ENCODE measurements at regions not wholly inside any gene's neighbourhood (a gene's known extent, or its start where the extent isn't known, plus 50 kb on each side); places are given as distances from the start of the nearest gene placed in this dataset.
"Not testable (repeated sequence)": the region's sequence is repeated elsewhere in the genome, so short reads cannot be mapped to it uniquely, and the experiment has no call there.

DNA sequence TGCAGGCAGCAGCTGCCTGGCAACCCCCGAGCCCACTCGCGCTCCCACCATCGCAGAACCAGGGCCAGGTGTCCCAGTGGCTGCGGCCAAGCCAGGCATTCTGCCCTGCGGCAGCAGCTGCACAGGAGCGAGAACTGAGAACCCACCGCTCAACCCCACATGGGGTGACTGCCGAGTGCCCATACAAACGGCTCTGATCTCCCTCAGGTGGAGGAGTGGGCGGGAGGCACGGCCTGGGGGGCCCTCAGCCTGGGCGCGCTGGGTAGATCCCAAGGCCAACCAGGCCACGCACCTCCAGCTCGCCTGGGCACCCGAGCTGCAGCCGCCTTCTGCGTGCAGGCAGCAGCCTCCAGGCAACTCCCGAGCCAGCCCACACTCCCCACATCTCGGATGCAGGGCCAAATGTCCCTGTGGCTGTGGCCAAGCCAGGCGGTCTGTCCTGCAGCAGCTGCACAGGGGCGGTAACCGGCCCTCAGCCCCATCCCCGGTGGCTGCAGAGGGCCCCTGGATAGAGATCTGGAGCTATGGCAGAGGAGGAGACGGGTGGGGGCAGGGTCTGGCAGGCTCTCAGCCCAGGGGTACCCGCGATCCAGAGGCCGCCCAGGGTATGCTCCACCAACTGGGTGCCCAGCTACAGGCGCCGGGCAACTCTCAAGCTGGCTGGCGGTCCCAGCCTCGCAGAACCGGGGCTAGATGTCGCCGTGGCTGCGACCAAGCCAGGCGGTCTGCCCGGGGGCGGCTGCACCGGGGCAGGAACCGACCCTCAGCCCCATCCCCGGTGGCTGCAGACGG, 1579.6 kb downstream of the TSPY10 start:
- ATAC-seq (ENCODE audit: poor library complexity); intact Hi-C loops (cut with DNase I); DNase-seq: not testable (repeated sequence)

DNA sequence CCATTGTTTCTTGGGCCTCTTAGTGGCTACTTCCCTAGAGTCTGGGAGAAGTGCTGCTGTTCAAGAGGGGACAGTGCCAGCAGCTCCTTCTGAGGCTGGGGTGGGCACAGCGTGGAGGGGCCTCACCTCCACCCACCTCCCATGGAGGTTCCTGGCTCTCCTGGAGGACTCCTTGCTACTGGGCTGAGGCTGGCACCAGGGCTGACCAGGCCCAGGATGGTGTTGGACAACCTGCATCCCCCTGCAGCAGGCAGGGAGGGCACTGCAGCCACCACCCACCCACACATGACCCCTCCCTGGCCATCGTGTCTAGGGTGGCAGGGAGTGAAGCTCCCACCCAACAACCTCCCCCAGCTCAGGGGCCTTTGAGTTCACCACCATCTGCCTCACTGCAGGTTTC, 1549.3 kb upstream of the USP9Y start:
- DNase-seq; intact Hi-C loops (cut with DNase I); ATAC-seq (ENCODE audit: poor library complexity): not testable (repeated sequence)

DNA sequence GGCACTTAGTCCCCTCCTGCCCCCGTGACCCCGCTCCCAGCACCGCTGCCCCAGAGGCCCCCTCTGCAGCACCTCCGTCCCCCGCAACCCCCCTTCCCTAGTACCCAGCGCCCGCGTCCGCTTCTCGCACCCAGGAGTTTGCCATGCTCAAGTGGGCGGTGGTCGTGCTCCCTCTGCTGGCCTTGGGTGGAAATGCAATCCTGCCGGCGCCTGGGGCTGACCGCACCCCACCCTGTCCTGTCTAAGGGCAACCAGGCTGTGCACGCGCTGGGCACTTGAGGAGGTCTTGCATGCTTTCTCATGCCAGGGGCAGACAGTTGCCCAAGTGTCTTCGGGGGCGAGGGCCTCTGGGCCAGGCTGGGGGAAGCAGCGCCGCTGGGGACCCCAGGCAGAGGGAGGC, 1544.9 kb upstream of the USP9Y start:
- DNase-seq; intact Hi-C loops (cut with DNase I); ATAC-seq (ENCODE audit: poor library complexity): not testable (repeated sequence)

DNA sequence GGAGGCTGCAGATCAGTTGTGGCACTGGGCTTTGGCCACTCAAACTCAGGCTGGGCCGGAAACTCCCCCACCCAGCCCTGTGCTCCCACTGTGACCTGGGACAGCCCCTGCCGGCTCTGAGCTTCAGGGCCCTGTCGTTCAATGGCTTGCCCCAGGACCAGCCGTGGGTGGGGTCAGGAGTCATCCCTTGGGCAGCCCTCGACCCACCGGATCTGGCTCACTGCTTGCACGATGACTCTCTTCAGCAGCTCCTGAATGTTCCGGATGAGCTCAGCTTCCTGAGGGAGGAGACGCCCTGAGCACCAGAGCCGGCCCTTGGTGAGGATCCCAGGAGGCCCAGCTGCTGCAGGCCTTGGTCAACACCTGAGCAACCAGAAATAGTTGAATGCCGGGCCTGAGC, 1544.2 kb upstream of the USP9Y start:
- DNase-seq; intact Hi-C loops (cut with DNase I); ATAC-seq (ENCODE audit: poor library complexity): not testable (repeated sequence)

DNA sequence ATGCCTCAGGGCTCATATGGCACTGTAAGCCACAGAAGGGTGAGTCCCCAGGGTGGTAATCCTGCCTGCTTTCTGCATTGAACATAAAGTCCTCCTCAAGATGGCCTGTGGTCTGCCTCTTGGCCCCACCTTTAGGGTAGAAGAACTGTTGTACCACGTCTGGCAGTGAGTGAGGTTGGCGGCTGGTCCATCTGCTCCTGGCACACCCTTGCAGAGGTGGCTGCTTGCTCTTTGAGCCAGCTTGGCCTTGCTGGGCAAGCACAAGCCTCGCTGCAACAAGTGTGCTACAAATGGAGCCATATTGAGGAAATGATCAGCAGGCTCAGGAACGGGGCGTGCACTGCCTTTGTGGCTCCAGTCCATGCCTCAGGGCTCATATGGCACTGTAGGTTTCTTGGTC, 1524.0 kb upstream of the USP9Y start:
- ATAC-seq (ENCODE audit: poor library complexity); intact Hi-C loops (cut with DNase I); DNase-seq: not testable (repeated sequence)

DNA sequence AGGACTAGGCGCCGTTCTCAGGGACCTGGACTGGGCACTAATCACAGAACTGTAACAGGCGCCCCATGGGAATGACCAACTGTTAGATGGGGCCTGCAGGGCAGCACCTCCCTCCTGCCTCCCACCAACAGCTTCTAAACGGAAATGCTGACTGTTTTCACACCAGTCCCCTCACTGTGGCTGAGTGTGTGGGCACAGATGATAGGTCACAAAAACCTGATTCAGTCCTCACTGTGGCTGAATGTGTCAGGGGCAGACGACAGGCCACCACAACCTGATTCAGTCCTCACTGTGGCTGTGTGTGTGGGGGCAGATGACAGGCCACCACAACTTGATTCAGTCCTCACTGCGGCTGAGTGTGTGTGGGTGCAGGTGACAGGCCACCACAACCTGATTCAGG, 1499.9 kb upstream of the USP9Y start:
- intact Hi-C loops (cut with DNase I); DNase-seq; ATAC-seq (ENCODE audit: poor library complexity): not testable (repeated sequence)

DNA sequence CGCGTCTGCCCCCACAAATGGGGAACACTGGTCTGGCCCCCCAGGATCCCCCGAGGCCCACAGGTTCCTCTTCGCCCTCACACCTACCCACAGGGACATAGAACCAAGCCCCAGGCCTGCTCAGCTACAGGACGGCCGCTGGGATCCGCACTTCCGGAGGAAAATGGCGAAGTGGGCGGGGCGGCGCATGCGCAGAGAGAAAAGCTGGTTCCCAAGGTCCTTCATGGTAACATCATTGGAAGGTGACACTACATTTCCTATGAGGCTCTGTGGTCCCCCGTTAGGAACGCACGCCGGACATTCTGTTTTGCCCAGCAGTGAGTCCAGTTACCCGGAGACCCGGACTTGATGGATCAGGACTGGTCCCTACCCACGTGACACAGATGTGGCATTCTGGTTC, 1486.2 kb upstream of the USP9Y start:
- ATAC-seq (ENCODE audit: poor library complexity); intact Hi-C loops (cut with DNase I); DNase-seq: not testable (repeated sequence)

Measured in Right ventricle myocardium superior (tissue), 1 donor.